GM23338 (cell line): ENCODE measurements at regions not wholly inside any gene's neighbourhood (a gene's known extent, or its start where the extent isn't known, plus 50 kb on each side); places are given as distances from the start of the nearest gene placed in this dataset.

Source experiments
- ATAC-seq: fragments of 200-7000 bp; cut with Tn5 transposase; 3 replicates; pipeline ENCODE4 v1.9.1; 2020
- DNase-seq: peaks from one replicate; pipeline ENCODE4 v3.0.0-alpha.2; 2015; ENCODE audit warnings: low spot score
- H2AFZ ChIP-seq: fragments of 200-600 bp; sonication (generic); 2 replicates; pipeline ENCODE4 v1.8.0; 2016; ENCODE audit warnings: antibody characterized with exemption, mild to moderate bottlenecking, moderate library complexity
- H3F3A ChIP-seq: fragments of 200-600 bp; sonication (generic); replicated peaks from 2 replicates; pipeline ENCODE4 v1.8.0; 2017; ENCODE audit warnings: antibody characterized with exemption, mixed run types, low read depth
- H3K27ac ChIP-seq: fragments of 200-600 bp; sonication (generic); 2 replicates; pipeline ENCODE4 v1.6.1; 2016; ENCODE audit warnings: low read depth
- H3K27me3 ChIP-seq: fragments of 200-600 bp; sonication (generic); 2 replicates; pipeline ENCODE4 v1.8.0; 2016; ENCODE audit warnings: mild to moderate bottlenecking, mixed run types, moderate library complexity; ENCODE audit not compliant: insufficient read depth
- H3K36me3 ChIP-seq: fragments of 200-600 bp; sonication (generic); 2 replicates; pipeline ENCODE4 v1.8.0; 2016; ENCODE audit warnings: mild to moderate bottlenecking; ENCODE audit not compliant: insufficient read depth
- H3K4me1 ChIP-seq: fragments of 200-600 bp; sonication (generic); 2 replicates; pipeline ENCODE4 v1.8.0; 2016; ENCODE audit warnings: mild to moderate bottlenecking, moderate library complexity; ENCODE audit not compliant: insufficient read depth
- H3K4me2 ChIP-seq: fragments of 200-600 bp; sonication (generic); 2 replicates; pipeline ENCODE4 v1.7.1; 2017; ENCODE audit warnings: mixed run types
- H3K4me3 ChIP-seq: fragments of 200-600 bp; sonication (generic); 2 replicates; pipeline ENCODE4 v1.6.1; 2016; ENCODE audit warnings: mixed run types
- H3K79me2 ChIP-seq: fragments of 200-600 bp; sonication (generic); replicated peaks from 2 replicates; pipeline ENCODE4 v1.8.0; 2017; ENCODE audit warnings: mild to moderate bottlenecking; ENCODE audit not compliant: insufficient read depth
- H3K9me2 ChIP-seq: fragments of 200-600 bp; sonication (generic); 2 replicates; pipeline ENCODE4 v1.8.0; 2017; ENCODE audit not compliant: insufficient read depth
- H4K20me1 ChIP-seq: fragments of 200-600 bp; sonication (generic); replicated peaks from 2 replicates; pipeline ENCODE4 v1.8.0; 2017; ENCODE audit warnings: mild to moderate bottlenecking; ENCODE audit not compliant: insufficient read depth
- H3K27ac Mint-ChIP-seq: 2 replicates; pipeline ENCODE4 v1.8.0; 2020; ENCODE audit warnings: inconsistent platforms, mild to moderate bottlenecking, moderate library complexity, mixed read lengths
- H3K27me3 Mint-ChIP-seq: 3 replicates; pipeline ENCODE4 v1.8.0; 2022; ENCODE audit warnings: low read depth, mild to moderate bottlenecking, moderate library complexity, mixed read lengths, inconsistent platforms; ENCODE audit not compliant: insufficient read depth, poor library complexity
- H3K36me3 Mint-ChIP-seq: 3 replicates; pipeline ENCODE4 v1.8.0; 2021; ENCODE audit warnings: low read depth, mild to moderate bottlenecking, inconsistent platforms, moderate library complexity, mixed read lengths
- H3K4me1 Mint-ChIP-seq: 3 replicates; pipeline ENCODE4 v1.8.0; 2020; ENCODE audit warnings: mild to moderate bottlenecking, inconsistent platforms, mixed read lengths
- H3K4me3 Mint-ChIP-seq: 3 replicates; pipeline ENCODE4 v1.8.0; 2021; ENCODE audit warnings: moderate library complexity, mild to moderate bottlenecking, inconsistent platforms, mixed read lengths
- H3K9me3 Mint-ChIP-seq: 3 replicates; pipeline ENCODE4 v1.8.0; 2020; ENCODE audit warnings: moderate library complexity, mild to moderate bottlenecking, inconsistent platforms, mixed read lengths
- EZH2 ChIP-seq: fragments of 200-600 bp; sonication (generic); IDR thresholded peaks from one replicate; pipeline ENCODE4 v1.8.0; 2017; ENCODE audit warnings: antibody characterized with exemption, mild to moderate bottlenecking, low read depth; ENCODE audit not compliant: unreplicated experiment
- NANOG ChIP-seq: IDR thresholded peaks from 2 replicates; pipeline ENCODE4 v1.6.1; 2016; ENCODE audit warnings: antibody characterized with exemption, borderline replicate concordance
- TF ChIP-seq, protein P1 (sequence below): IDR thresholded peaks from one replicate; pipeline ENCODE4 v1.6.1; 2018; ENCODE audit warnings: antibody characterized with exemption; ENCODE audit not compliant: unreplicated experiment
- TF ChIP-seq, protein P2 (sequence below): fragments of 250-450 bp; sonication (Bioruptor Pico); IDR thresholded peaks from 2 replicates; pipeline ENCODE4 v1.5.0; 2020; ENCODE audit warnings: mild to moderate bottlenecking, moderate library complexity
- TF ChIP-seq, protein P3 (sequence below), 2 experiments: fragments of 200-600 bp in 1 of 2; sonication (generic) in 1 of 2; conservative IDR thresholded peaks; 2 replicates each; pipeline versions ENCODE4 v1.5.1 to v1.6.1; 2016 to 2017; ENCODE audit warnings: antibody characterized with exemption in 2 of 2, low read depth in 2 of 2, mild to moderate bottlenecking in 2 of 2, moderate library complexity in 1 of 2

DNA sequence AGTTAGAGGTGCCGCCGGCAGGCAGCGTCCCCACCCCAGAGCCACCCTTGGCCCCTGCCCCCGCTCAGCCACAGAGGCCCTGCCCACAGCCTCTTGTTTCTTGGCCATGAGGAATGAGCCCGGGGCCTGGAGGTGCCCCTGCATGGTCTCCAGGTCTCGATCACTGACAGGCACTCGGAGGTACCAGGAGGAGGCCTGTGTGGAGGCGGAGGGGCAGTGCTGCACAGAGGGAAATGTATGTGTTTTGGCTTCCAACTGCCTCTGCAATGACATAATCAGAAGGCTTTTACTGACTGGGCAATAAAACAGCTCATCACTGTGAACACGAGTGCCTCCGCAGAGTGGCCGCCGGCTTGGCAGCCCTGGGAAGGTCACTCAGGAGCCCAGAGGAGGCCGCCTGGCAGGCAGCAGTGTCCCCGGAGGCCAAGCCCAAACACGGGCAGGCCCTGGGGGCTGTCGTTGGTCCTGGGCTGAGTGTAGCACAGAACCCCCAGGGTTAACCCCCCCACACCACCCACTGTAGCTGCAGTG lies 61.1 kb upstream of the GATA5 start:
- no peaks in the 10 kb centered on the region for H4K20me1 ChIP-seq
- no peaks in the 10 kb centered on the region for H3K79me2 ChIP-seq
- H3K9me2 ChIP-seq = no peaks in the 10 kb centered on the region
- H3K4me3 ChIP-seq = no peak overlapping the region
- no peaks in the 10 kb centered on the region for H3K9me3 Mint-ChIP-seq
- H3K4me2 ChIP-seq = no peak overlapping the region
- H3K27me3 Mint-ChIP-seq = peaks cover 2% of the 10 kb centered on the region
- no peaks in the 10 kb centered on the region for H3F3A ChIP-seq
- TF ChIP-seq, protein P1, sequence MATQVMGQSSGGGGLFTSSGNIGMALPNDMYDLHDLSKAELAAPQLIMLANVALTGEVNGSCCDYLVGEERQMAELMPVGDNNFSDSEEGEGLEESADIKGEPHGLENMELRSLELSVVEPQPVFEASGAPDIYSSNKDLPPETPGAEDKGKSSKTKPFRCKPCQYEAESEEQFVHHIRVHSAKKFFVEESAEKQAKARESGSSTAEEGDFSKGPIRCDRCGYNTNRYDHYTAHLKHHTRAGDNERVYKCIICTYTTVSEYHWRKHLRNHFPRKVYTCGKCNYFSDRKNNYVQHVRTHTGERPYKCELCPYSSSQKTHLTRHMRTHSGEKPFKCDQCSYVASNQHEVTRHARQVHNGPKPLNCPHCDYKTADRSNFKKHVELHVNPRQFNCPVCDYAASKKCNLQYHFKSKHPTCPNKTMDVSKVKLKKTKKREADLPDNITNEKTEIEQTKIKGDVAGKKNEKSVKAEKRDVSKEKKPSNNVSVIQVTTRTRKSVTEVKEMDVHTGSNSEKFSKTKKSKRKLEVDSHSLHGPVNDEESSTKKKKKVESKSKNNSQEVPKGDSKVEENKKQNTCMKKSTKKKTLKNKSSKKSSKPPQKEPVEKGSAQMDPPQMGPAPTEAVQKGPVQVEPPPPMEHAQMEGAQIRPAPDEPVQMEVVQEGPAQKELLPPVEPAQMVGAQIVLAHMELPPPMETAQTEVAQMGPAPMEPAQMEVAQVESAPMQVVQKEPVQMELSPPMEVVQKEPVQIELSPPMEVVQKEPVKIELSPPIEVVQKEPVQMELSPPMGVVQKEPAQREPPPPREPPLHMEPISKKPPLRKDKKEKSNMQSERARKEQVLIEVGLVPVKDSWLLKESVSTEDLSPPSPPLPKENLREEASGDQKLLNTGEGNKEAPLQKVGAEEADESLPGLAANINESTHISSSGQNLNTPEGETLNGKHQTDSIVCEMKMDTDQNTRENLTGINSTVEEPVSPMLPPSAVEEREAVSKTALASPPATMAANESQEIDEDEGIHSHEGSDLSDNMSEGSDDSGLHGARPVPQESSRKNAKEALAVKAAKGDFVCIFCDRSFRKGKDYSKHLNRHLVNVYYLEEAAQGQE = no peak
- H3K4me3 Mint-ChIP-seq = no peak overlapping the region
- ATAC-seq (no peak), DNase-seq (no peak)
- H3K27ac ChIP-seq = no peak overlapping the region
- no peaks in the 10 kb centered on the region for H3K4me1 Mint-ChIP-seq
- H3K27me3 ChIP-seq = no peaks in the 10 kb centered on the region
- H3K36me3 ChIP-seq = no peaks in the 10 kb centered on the region
- no peak overlapping the region for H3K27ac Mint-ChIP-seq
- H3K4me1 ChIP-seq = no peaks in the 10 kb centered on the region
- H3K36me3 Mint-ChIP-seq = no peaks in the 10 kb centered on the region
- no peak overlapping the region for H2AFZ ChIP-seq

DNA sequence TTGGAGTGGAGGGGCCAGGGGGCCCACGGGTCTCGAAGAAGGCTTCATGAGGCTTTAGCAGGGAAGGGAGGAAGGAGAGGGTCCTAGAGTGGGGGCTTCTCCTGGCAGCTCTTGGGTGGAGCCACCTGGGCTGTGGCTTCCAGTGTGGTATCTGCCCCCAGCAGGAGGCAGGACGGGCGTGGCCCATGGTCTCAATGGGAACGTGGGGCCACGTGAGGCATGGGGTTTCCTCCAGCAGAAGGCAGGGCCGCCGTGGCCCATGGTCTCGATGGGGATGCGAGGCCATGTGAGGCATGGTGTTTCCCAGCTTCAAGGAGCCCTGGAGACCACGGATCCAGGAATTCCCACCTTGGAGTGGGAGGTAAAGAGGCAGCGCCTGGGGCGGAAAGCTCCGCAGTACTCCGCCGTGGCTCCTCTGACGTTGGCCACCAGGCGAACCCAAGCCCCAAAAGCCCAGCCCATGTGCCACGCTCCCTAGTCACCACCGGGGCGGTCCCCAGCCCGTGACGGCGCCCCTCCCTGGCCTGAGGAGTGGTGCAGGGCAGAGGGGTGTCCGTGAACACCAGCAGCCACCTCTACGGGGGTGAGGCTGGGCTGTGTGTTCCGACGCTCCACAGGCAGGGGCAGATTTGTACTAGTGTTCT lies 62.0 kb upstream of the GATA5 start:
- no peaks in the 10 kb centered on the region for H4K20me1 ChIP-seq
- no peaks in the 10 kb centered on the region for H3K4me1 ChIP-seq
- no peak overlapping the region for H3K27ac ChIP-seq
- H3K4me3 Mint-ChIP-seq = no peak overlapping the region
- H3K4me3 ChIP-seq = no peak overlapping the region
- H3K27me3 ChIP-seq = no peaks in the 10 kb centered on the region
- H3K36me3 Mint-ChIP-seq = no peaks in the 10 kb centered on the region
- 0 out of 2 replicates have a peak overlapping the region, but pooled peaks have one; percentile 32 for H2AFZ ChIP-seq
- DNase-seq (peak; percentile 64), ATAC-seq (peak; percentile 43)
- H3K27me3 Mint-ChIP-seq = peaks cover 2% of the 10 kb centered on the region
- no peak overlapping the region for H3K4me2 ChIP-seq
- H3K36me3 ChIP-seq = no peaks in the 10 kb centered on the region
- no peaks in the 10 kb centered on the region for H3F3A ChIP-seq
- no peaks in the 10 kb centered on the region for H3K9me3 Mint-ChIP-seq
- H3K27ac Mint-ChIP-seq = no peak overlapping the region
- H3K4me1 Mint-ChIP-seq = no peaks in the 10 kb centered on the region
- no peaks in the 10 kb centered on the region for H3K79me2 ChIP-seq
- H3K9me2 ChIP-seq = no peaks in the 10 kb centered on the region
- TF ChIP-seq EZH2 (no peak), NANOG (no peak)
- TF ChIP-seq, protein P2, sequence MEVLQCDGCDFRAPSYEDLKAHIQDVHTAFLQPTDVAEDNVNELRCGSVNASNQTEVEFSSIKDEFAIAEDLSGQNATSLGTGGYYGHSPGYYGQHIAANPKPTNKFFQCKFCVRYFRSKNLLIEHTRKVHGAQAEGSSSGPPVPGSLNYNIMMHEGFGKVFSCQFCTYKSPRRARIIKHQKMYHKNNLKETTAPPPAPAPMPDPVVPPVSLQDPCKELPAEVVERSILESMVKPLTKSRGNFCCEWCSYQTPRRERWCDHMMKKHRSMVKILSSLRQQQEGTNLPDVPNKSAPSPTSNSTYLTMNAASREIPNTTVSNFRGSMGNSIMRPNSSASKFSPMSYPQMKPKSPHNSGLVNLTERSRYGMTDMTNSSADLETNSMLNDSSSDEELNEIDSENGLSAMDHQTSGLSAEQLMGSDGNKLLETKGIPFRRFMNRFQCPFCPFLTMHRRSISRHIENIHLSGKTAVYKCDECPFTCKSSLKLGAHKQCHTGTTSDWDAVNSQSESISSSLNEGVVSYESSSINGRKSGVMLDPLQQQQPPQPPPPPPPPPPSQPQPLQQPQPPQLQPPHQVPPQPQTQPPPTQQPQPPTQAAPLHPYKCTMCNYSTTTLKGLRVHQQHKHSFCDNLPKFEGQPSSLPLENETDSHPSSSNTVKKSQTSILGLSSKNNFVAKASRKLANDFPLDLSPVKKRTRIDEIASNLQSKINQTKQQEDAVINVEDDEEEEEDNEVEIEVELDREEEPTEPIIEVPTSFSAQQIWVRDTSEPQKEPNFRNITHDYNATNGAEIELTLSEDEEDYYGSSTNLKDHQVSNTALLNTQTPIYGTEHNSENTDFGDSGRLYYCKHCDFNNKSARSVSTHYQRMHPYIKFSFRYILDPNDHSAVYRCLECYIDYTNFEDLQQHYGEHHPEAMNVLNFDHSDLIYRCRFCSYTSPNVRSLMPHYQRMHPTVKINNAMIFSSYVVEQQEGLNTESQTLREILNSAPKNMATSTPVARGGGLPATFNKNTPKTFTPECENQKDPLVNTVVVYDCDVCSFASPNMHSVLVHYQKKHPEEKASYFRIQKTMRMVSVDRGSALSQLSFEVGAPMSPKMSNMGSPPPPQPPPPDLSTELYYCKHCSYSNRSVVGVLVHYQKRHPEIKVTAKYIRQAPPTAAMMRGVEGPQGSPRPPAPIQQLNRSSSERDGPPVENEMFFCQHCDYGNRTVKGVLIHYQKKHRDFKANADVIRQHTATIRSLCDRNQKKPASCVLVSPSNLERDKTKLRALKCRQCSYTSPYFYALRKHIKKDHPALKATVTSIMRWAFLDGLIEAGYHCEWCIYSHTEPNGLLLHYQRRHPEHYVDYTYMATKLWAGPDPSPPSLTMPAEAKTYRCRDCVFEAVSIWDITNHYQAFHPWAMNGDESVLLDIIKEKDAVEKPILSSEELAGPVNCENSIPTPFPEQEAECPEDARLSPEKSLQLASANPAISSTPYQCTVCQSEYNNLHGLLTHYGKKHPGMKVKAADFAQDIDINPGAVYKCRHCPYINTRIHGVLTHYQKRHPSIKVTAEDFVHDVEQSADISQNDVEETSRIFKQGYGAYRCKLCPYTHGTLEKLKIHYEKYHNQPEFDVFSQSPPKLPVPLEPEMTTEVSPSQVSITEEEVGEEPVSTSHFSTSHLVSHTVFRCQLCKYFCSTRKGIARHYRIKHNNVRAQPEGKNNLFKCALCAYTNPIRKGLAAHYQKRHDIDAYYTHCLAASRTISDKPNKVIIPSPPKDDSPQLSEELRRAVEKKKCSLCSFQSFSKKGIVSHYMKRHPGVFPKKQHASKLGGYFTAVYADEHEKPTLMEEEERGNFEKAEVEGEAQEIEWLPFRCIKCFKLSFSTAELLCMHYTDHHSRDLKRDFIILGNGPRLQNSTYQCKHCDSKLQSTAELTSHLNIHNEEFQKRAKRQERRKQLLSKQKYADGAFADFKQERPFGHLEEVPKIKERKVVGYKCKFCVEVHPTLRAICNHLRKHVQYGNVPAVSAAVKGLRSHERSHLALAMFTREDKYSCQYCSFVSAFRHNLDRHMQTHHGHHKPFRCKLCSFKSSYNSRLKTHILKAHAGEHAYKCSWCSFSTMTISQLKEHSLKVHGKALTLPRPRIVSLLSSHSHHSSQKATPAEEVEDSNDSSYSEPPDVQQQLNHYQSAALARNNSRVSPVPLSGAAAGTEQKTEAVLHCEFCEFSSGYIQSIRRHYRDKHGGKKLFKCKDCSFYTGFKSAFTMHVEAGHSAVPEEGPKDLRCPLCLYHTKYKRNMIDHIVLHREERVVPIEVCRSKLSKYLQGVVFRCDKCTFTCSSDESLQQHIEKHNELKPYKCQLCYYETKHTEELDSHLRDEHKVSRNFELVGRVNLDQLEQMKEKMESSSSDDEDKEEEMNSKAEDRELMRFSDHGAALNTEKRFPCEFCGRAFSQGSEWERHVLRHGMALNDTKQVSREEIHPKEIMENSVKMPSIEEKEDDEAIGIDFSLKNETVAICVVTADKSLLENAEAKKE = no peak
- TF ChIP-seq, protein P3, sequence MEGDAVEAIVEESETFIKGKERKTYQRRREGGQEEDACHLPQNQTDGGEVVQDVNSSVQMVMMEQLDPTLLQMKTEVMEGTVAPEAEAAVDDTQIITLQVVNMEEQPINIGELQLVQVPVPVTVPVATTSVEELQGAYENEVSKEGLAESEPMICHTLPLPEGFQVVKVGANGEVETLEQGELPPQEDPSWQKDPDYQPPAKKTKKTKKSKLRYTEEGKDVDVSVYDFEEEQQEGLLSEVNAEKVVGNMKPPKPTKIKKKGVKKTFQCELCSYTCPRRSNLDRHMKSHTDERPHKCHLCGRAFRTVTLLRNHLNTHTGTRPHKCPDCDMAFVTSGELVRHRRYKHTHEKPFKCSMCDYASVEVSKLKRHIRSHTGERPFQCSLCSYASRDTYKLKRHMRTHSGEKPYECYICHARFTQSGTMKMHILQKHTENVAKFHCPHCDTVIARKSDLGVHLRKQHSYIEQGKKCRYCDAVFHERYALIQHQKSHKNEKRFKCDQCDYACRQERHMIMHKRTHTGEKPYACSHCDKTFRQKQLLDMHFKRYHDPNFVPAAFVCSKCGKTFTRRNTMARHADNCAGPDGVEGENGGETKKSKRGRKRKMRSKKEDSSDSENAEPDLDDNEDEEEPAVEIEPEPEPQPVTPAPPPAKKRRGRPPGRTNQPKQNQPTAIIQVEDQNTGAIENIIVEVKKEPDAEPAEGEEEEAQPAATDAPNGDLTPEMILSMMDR (conservative IDR thresholded peaks at IDR 0.05; ENCODE audit: low read depth in 2 of 2) = peak in 1 of 2 experiments; percentile 32; a peak in 1 of 4 replicates
